IMR-90 (cell line): ENCODE measurements at regions not wholly inside any gene's neighbourhood (a gene's known extent, or its start where the extent isn't known, plus 50 kb on each side); places are given as distances from the start of the nearest gene placed in this dataset.

Experiments
- ATAC-seq: fragments of 200-7000 bp; cut with Tn5 transposase; 2 replicates; pipeline ENCODE4 v1.9.1; 2020; ENCODE audit warnings: low read depth, mild to moderate bottlenecking, moderate library complexity
- BruUV-seq: library from RNA; stranded (reverse); fragments of 400-500 nt; replicated peaks from 2 replicates; lab custom pipeline; 2021; lab: Mats Ljungman, UMichigan
- CTCF ChIA-PET: fragments of 300-600 bp; formaldehyde crosslinking; extraction: SDS; loops from one replicate; lab custom pipeline; 2021; ENCODE audit warnings: antibody characterized with exemption; lab: Yijun Ruan, JAX
- POLR2A ChIA-PET: fragments of 300-600 bp; sonication (Branson Sonifier 250); formaldehyde crosslinking; loops from one replicate; lab custom pipeline; 2022; ENCODE audit warnings: antibody characterized with exemption; ENCODE audit not compliant: unreplicated experiment; lab: Charles Lee
- DNase-seq: peaks from one replicate; pipeline ENCODE4 v3.0.0; 2013
- H2AFZ ChIP-seq: replicated peaks from 2 replicates; pipeline ENCODE3; 2013; ENCODE audit warnings: low read length, mild to moderate bottlenecking; ENCODE audit not compliant: poor library complexity
- H2AK5ac ChIP-seq: 2 replicates; pipeline ENCODE4 v1.6.1; 2013; ENCODE audit warnings: low read depth, low read length, inconsistent platforms
- H2AK9ac ChIP-seq: replicated peaks from 2 replicates; pipeline ENCODE3; 2013; ENCODE audit warnings: mild to moderate bottlenecking, low read depth, low read length, moderate library complexity; ENCODE audit not compliant: poor library complexity
- H2BK120ac ChIP-seq: 2 replicates; pipeline ENCODE4 v1.6.1; 2013; ENCODE audit warnings: low read depth, low read length, inconsistent platforms
- H2BK15ac ChIP-seq: 3 replicates; pipeline ENCODE4 v1.6.1; 2013; ENCODE audit warnings: low read depth, low read length, inconsistent platforms
- H2BK20ac ChIP-seq: 2 replicates; pipeline ENCODE4 v1.6.1; 2013; ENCODE audit warnings: low read depth, mild to moderate bottlenecking, inconsistent platforms, low read length, moderate library complexity
- H2BK5ac ChIP-seq: 2 replicates; pipeline ENCODE4 v1.6.1; 2013; ENCODE audit warnings: mild to moderate bottlenecking, low read depth, low read length, inconsistent platforms; ENCODE audit not compliant: poor library complexity, severe bottlenecking
- H3K14ac ChIP-seq: replicated peaks from 2 replicates; pipeline ENCODE4 v1.6.1; 2013; ENCODE audit warnings: low read depth, low read length, inconsistent platforms
- H3K18ac ChIP-seq: 2 replicates; pipeline ENCODE4 v1.6.1; 2013; ENCODE audit warnings: low read depth, low read length, control low read depth
- H3K23ac ChIP-seq: 2 replicates; pipeline ENCODE4 v1.6.1; 2013; ENCODE audit warnings: low read depth, low read length, inconsistent platforms
- H3K27ac ChIP-seq: 2 replicates; pipeline ENCODE4 v1.5.1; 2013; ENCODE audit warnings: mild to moderate bottlenecking, control low read depth, low read length; ENCODE audit not compliant: insufficient read depth
- H3K27me3 ChIP-seq: 2 replicates; pipeline ENCODE4 v1.6.1; 2013; ENCODE audit warnings: low read length; ENCODE audit not compliant: control insufficient read depth, insufficient read depth
- H3K36me3 ChIP-seq: 2 replicates; pipeline ENCODE4 v1.6.1; 2013; ENCODE audit warnings: low read length, mixed read lengths; ENCODE audit not compliant: control insufficient read depth, insufficient read depth
- H3K4ac ChIP-seq: 2 replicates; pipeline ENCODE4 v1.6.1; 2013; ENCODE audit warnings: low read depth, low read length, inconsistent platforms
- H3K4me1 ChIP-seq: 2 replicates; pipeline ENCODE4 v1.6.1; 2013; ENCODE audit warnings: low read length, mixed read lengths; ENCODE audit not compliant: control insufficient read depth, insufficient read depth
- H3K4me2 ChIP-seq: 2 replicates; pipeline ENCODE4 v1.6.1; 2013; ENCODE audit warnings: low read depth, mild to moderate bottlenecking, control low read depth, low read length, moderate library complexity
- H3K4me3 ChIP-seq: 2 replicates; pipeline ENCODE4 v1.5.1; 2013; ENCODE audit warnings: low read depth, mild to moderate bottlenecking, control low read depth, low read length, moderate library complexity; ENCODE audit not compliant: insufficient read depth
- H3K56ac ChIP-seq: 2 replicates; pipeline ENCODE4 v1.6.1; 2013; ENCODE audit warnings: low read length, inconsistent platforms; ENCODE audit not compliant: insufficient read depth; ENCODE audit errors: extremely low read depth
- H3K79me1 ChIP-seq, 2 experiments: 2 replicates each; pipeline ENCODE4 v1.6.1; 2013; ENCODE audit warnings: low read length in 2 of 2, inconsistent platforms in 1 of 2, low read depth in 1 of 2
- H3K9ac ChIP-seq: 2 replicates; pipeline ENCODE4 v1.6.1; 2013; ENCODE audit warnings: low read depth, low read length, control low read depth
- H3K9me1 ChIP-seq: 2 replicates; pipeline ENCODE4 v1.6.1; 2013; ENCODE audit warnings: low read length, inconsistent platforms; ENCODE audit not compliant: insufficient read depth
- H3K9me3 ChIP-seq: 2 replicates; pipeline ENCODE4 v1.6.1; 2013; ENCODE audit warnings: low read length; ENCODE audit not compliant: control insufficient read depth, insufficient read depth
- H4K20me1 ChIP-seq: 2 replicates; pipeline ENCODE4 v1.6.1; 2013; ENCODE audit warnings: low read length, inconsistent platforms; ENCODE audit not compliant: insufficient read depth
- H4K5ac ChIP-seq: 2 replicates; pipeline ENCODE4 v1.6.1; 2013; ENCODE audit warnings: mild to moderate bottlenecking, low read depth, low read length, control low read depth
- H4K8ac ChIP-seq, 2 experiments: 2 replicates each; pipeline ENCODE4 v1.6.1; 2013; ENCODE audit warnings: low read depth in 2 of 2, low read length in 2 of 2, control low read depth in 1 of 2, inconsistent platforms in 1 of 2
- H4K91ac ChIP-seq: 2 replicates; pipeline ENCODE4 v1.6.1; 2013; ENCODE audit warnings: low read depth, low read length, inconsistent platforms; ENCODE audit not compliant: insufficient read depth
- BHLHE40 ChIP-seq: fragments of 150-350 bp; IDR thresholded peaks from 2 replicates; pipeline ENCODE4 v1.6.1; 2016; ENCODE audit warnings: mild to moderate bottlenecking, low read depth, low read length
- CEBPB ChIP-seq: IDR thresholded peaks from 2 replicates; pipeline ENCODE4 v1.6.1; 2012; ENCODE audit warnings: low read depth, low read length, improper control_type of control experiment
- ELK1 ChIP-seq: fragments of 150-350 bp; IDR thresholded peaks from 2 replicates; pipeline ENCODE4 v1.6.1; 2016; ENCODE audit warnings: low read depth, mild to moderate bottlenecking, low read length, moderate library complexity, borderline replicate concordance
- FOS ChIP-seq: fragments of 150-350 bp; IDR thresholded peaks from 2 replicates; pipeline ENCODE4 v1.6.1; 2016; ENCODE audit warnings: low read depth, low read length
- NFE2L2 ChIP-seq: fragments of 150-350 bp; IDR thresholded peaks from 2 replicates; pipeline ENCODE4 v1.6.1; 2016; ENCODE audit warnings: low read depth, mild to moderate bottlenecking, low read length
- POLR2A ChIP-seq: IDR thresholded peaks from 2 replicates; pipeline ENCODE4 v1.6.1; 2012; ENCODE audit warnings: mild to moderate bottlenecking, low read depth, low read length
- RFX5 ChIP-seq: IDR thresholded peaks from 2 replicates; pipeline ENCODE4 v1.8.0; 2012; ENCODE audit warnings: low read depth, mild to moderate bottlenecking, low read length, moderate library complexity
- WGBS, 2 experiments: methylation state at CpG; one replicate each; pipeline versions ENCODE4 v1.1.5 to v1.1.7; 2013; ENCODE audit warnings: missing lambda C conversion rate in 2 of 2; ENCODE audit not compliant: insufficient read length in 1 of 2; ENCODE audit errors: extremely low coverage in 2 of 2; 5-methylcytosine and 5-hydroxymethylcytosine counted together
- dilution Hi-C: fragments of 300-500 bp; cut with HindIII; formaldehyde crosslinking; loops from one replicate; pipeline ENCODE4 v1.14.3; 2018; ENCODE audit warnings: low sequenced_read_pairs; ENCODE audit not compliant: unreplicated experiment
- in situ Hi-C: fragments of 300-500 bp; cut with MboI; formaldehyde crosslinking; loops from 3 replicates; pipeline ENCODE4 v1.14.3; 2019; ENCODE audit warnings: low sequenced_read_pairs, inconsistent platforms, mixed read lengths
- intact Hi-C: fragments of 100-400 bp; cut with micrococcal nuclease; formaldehyde crosslinking; loops from 2 replicates; pipeline ENCODE4 v1.10.0; 2022

DNA sequence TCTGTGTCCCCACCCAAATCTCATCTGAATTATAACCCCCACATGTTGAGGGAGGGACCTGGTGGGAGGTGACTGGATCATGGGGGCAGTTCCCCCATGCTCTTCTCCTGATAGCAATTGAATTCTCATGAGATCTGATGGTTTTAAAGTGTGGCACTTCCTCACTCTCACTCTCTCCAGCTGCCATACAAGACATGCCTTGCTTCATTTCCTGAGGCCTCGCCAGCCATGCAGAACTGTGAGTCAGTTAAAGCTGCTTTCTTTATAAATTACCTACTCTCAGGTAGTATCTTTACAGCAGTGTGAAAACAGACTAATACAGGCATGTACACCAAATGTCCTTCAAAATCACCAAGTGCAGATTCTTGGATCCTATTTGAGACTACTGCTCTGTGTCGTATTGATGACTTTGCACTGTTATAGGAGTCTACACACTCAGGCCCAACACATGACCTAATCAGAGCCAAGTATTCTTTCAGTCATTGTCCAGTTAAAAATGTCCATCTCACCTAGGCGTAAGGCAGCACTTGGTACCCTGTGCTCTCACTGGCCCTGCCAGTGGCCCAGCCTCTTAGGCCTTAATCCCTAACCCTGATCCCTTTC lies 52.8 kb upstream of the UST start:
- in situ Hi-C loops: no loop called here
- Histone ChIP-seq H2AK9ac (no peak overlapping the region), H3K4me3 (no peak overlapping the region), H3K9me1 (no peaks in the 10 kb centered on the region), H3K36me3 (no peaks in the 10 kb centered on the region), H4K20me1 (no peaks in the 10 kb centered on the region), H3K23ac (no peak overlapping the region), H3K4me2 (no peak overlapping the region), H3K18ac (no peak overlapping the region), H3K27ac (no peak overlapping the region), H3K79me1 (no peaks in the 10 kb centered on the region), H3K4me1 (no peaks in the 10 kb centered on the region), H3K9ac (no peak overlapping the region), H2AFZ (no peak overlapping the region), H2BK20ac (no peak overlapping the region), H2BK120ac (no peak overlapping the region), H3K9me3 (no peaks in the 10 kb centered on the region), H2BK5ac (no peak overlapping the region), H3K4ac (no peak overlapping the region), H3K14ac (no peak overlapping the region; the same call in 1 of the 2 replicates), H4K8ac (no peak overlapping the region), H2BK15ac (no peak overlapping the region), H3K56ac (no peak overlapping the region), H3K27me3 (no peaks in the 10 kb centered on the region; the same call in 1 of the 2 replicates), H2AK5ac (no peak overlapping the region), H4K91ac (no peak overlapping the region), H4K5ac (no peak overlapping the region)
- TF ChIP-seq POLR2A (no peak), BHLHE40 (no peak), RFX5 (no peak), ELK1 (no peak), CEBPB (no peak), NFE2L2 (no peak), FOS (no peak)
- BruUV-seq: no TSS peak
- ChIA-PET POLR2A (no interaction called here), CTCF (no interaction called here)
- dilution Hi-C loops: no loop called here
- intact Hi-C loops: no loop called here
- DNase-seq (no peak), ATAC-seq (no peak)
- 100% methylated on average over 1 of the region's 3 CpGs; no CpG with 5 or more reads in 1 of the 2 experiments for WGBS, 2 experiments
